OCI-LY1 (cell line): ENCODE measurements at regions not wholly inside any gene's neighbourhood (a gene's known extent, or its start where the extent isn't known, plus 50 kb on each side); places are given as distances from the start of the nearest gene placed in this dataset.

ENCODE experiments used
- CTCF ChIP-seq: fragments of 200-600 bp; sonication (generic), shearing (Covaris generic); IDR thresholded peaks from 2 replicates; pipeline ENCODE4 v1.5.1; 2017; ENCODE audit warnings: mild to moderate bottlenecking, antibody characterized with exemption, low read length, moderate library complexity, mixed read lengths
- EZH2 ChIP-seq: fragments of 200-600 bp; sonication (generic), shearing (Covaris generic); IDR thresholded peaks from 2 replicates; pipeline ENCODE4 v1.8.0; 2017; ENCODE audit warnings: borderline replicate concordance, mixed run types, mild to moderate bottlenecking, antibody characterized with exemption, low read length, moderate library complexity, mixed read lengths

GRCh38 chr4:149293046-149293649 lies 522.5 kb downstream of the IQCM start:
- TF ChIP-seq CTCF (no peak), EZH2 (no peak)
